Thoracic aorta (tissue), 2 donors: ENCODE measurements at regions not wholly inside any gene's neighbourhood (a gene's known extent, or its start where the extent isn't known, plus 50 kb on each side); places are given as distances from the start of the nearest gene placed in this dataset.

Experiments used
- ATAC-seq: fragments of 150-250 bp; one replicate; pipeline ENCODE4 v1.8.0; 2017; ENCODE audit warnings: low read depth; ENCODE audit not compliant: insufficient number of reproducible peaks, low FRiP score
- DNase-seq: peaks from one replicate; pipeline ENCODE4 v3.0.0-alpha.2; 2020; ENCODE audit warnings: low spot score
- H3K27ac ChIP-seq, 2 donors: fragments of 200-600 bp; sonication (generic); 1 replicate in 1 of 2; 2 replicates in 1 of 2; pipeline ENCODE4 v1.5.1; 2016; ENCODE audit warnings: mild to moderate bottlenecking in 2 of 2, moderate library complexity in 2 of 2
- H3K27me3 ChIP-seq: fragments of 200-600 bp; sonication (generic); replicated peaks from 2 replicates; pipeline ENCODE4 v1.6.0; 2016; ENCODE audit warnings: mild to moderate bottlenecking; ENCODE audit not compliant: insufficient read depth
- H3K36me3 ChIP-seq: fragments of 200-600 bp; sonication (generic); one replicate; pipeline ENCODE4 v1.5.1; 2016
- H3K4me1 ChIP-seq, 2 donors: fragments of 200-600 bp; sonication (generic); 1 replicate in 1 of 2; 2 replicates in 1 of 2; pipeline versions ENCODE4 v1.5.1 to v1.6.0; 2016; ENCODE audit warnings: low read depth in 2 of 2, mild to moderate bottlenecking in 1 of 2; ENCODE audit not compliant: control insufficient read depth in 1 of 2
- H3K4me3 ChIP-seq: fragments of 200-600 bp; sonication (generic); 2 replicates; pipeline ENCODE4 v1.5.1; 2016; ENCODE audit warnings: mild to moderate bottlenecking
- H3K9me3 ChIP-seq: fragments of 200-600 bp; sonication (generic); 2 replicates; pipeline ENCODE4 v1.5.1; 2016
- TF ChIP-seq, protein P1 (sequence below): fragments of 200-600 bp; sonication (generic); IDR thresholded peaks from one replicate; pipeline ENCODE4 v1.5.1; 2019; ENCODE audit warnings: antibody characterized with exemption

DNA sequence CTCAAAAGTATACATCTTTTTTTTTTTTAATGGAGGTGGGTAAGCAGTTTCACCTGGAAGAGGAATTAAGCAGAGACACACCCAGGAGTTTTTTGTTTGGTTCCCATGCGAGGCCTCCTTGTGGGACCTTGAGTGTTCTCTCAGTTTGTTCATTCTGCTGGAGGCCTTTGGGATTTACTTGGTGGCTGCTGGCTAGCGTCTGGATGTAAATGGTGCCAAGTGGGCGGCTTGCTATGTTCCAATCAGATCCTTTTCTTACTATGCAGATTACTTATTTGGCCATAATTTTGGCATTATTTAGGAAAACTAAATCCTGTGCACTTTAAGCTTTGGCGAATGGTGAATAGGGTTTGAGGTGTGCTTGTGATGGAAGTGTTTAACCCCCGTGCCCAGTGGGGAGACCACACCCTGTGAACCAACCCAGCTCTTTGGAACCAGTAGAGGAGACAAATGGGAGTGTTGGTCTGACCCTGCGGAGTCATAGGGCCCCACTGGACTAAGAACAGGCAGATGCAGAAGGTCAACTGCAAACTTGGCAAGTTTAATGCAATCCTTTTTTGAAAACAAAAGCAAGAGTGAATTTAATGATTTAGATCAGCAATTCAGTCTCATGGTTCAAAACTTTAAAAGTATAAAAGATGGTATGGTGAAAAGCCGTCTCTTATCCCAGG lies 79.4 kb downstream of the EBLN2 start:
- no peak for DNase-seq
- Histone ChIP-seq H3K4me1 (no peaks in the 10 kb centered on the region), H3K9me3 (no peaks in the 10 kb centered on the region), H3K27me3 (no peaks in the 10 kb centered on the region), H3K36me3 (no peaks in the 10 kb centered on the region), H3K4me3 (no peak overlapping the region), H3K27ac (no peak overlapping the region)
- no peak for ATAC-seq
- TF ChIP-seq, protein P1, sequence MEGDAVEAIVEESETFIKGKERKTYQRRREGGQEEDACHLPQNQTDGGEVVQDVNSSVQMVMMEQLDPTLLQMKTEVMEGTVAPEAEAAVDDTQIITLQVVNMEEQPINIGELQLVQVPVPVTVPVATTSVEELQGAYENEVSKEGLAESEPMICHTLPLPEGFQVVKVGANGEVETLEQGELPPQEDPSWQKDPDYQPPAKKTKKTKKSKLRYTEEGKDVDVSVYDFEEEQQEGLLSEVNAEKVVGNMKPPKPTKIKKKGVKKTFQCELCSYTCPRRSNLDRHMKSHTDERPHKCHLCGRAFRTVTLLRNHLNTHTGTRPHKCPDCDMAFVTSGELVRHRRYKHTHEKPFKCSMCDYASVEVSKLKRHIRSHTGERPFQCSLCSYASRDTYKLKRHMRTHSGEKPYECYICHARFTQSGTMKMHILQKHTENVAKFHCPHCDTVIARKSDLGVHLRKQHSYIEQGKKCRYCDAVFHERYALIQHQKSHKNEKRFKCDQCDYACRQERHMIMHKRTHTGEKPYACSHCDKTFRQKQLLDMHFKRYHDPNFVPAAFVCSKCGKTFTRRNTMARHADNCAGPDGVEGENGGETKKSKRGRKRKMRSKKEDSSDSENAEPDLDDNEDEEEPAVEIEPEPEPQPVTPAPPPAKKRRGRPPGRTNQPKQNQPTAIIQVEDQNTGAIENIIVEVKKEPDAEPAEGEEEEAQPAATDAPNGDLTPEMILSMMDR = no peak

DNA sequence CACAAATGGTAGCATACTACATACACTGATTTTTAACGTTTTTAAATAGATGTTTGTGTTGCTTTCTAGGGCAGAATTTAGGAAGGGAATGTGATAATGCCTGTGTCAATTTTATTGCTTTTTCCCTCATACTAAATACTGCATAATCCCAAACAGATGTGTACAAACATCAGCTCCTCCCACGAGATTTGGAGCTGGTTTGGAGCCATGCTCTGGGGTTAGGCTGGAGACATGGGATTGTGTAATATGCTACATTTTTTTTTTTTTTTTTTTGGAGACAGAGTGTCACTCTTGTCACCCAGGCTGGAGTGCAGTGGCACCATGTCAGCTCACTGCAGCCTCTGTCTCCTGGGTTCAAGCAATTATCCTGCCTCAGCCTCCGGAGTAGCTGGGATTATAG lies 80.1 kb downstream of the EBLN2 start:
- Histone ChIP-seq H3K36me3 (no peaks in the 10 kb centered on the region), H3K27me3 (no peaks in the 10 kb centered on the region), H3K9me3 (no peaks in the 10 kb centered on the region), H3K4me1 (no peaks in the 10 kb centered on the region), H3K27ac (no peak overlapping the region), H3K4me3 (no peak overlapping the region)
- no peak for DNase-seq
- TF ChIP-seq, protein P1 = no peak
- no peak for ATAC-seq

DNA sequence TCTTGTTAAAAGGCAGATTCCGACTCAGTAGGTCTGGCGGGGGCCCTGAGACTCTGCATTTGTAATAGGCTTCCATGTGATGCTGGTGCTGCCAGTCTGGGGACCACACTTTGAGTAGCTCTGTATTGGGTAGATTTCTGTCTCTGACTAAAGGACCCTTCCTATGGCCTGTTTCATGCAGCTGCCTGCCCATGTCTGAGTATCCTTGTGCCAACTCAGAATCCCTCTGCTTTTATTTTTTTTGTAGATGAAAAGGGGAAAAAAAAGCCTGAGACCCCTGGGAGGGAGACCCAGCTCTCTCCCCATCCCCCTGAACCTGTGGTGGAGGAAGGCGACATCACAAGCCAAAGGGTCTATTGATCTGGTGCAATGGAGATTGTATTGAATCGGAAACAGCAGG lies 81.9 kb downstream of the EBLN2 start:
- TF ChIP-seq, protein P1 = no peak
- Histone ChIP-seq H3K4me1 (peaks cover 9 to 12% of the 10 kb centered on the region in 2 donors), H3K27me3 (no peaks in the 10 kb centered on the region), H3K36me3 (no peaks in the 10 kb centered on the region), H3K4me3 (no peak overlapping the region), H3K27ac (no peak overlapping the region), H3K9me3 (no peaks in the 10 kb centered on the region)
- no peak for DNase-seq
- no peak for ATAC-seq

DNA sequence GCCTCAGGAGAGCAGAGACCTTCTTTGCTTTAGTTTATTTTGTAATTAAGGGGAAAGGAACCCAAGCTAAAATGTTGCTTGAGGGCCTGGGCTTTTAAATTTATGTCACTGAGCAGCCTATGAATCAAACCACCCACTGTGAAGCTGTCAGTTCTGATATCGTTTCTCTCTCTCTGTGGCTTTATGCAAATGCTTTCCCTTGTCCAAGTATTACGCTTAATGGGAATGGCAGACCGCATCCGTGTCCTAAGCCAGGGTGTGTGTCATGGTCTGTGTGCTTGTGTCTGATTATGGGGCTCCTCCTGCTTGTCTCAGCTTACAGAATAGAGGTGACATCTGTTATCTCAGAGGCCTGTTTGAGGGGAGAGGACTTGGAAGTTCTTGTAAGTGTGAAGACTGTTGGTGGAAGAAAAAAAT lies 82.4 kb downstream of the EBLN2 start:
- Histone ChIP-seq H3K36me3 (no peaks in the 10 kb centered on the region), H3K4me3 (no peak overlapping the region), H3K9me3 (no peaks in the 10 kb centered on the region), H3K27ac (no peak overlapping the region), H3K4me1 (peaks cover 9 to 16% of the 10 kb centered on the region in 2 donors), H3K27me3 (no peaks in the 10 kb centered on the region)
- ATAC-seq = no peak
- no peak for DNase-seq
- TF ChIP-seq, protein P1 = no peak

DNA sequence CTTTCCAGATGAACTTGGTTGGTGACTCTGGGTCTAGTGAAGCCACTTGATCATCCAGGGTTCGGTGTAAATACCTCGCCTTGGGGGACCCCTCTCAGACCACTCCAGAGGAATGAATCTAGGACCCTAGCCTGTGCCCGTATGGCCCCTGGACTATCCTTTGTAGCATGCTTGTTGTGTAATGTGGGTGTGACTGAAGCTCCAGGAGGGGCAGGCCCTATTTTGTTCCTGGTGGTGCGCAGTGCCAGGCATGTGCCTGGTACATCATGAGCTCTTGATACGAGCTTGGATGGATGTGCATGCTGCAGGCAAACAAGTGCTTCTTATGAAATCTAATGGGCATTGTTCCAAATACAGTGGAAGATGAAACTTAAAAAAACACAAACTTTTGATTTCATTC lies 82.8 kb downstream of the EBLN2 start:
- TF ChIP-seq, protein P1 = no peak
- ATAC-seq = no peak
- DNase-seq = no peak
- Histone ChIP-seq H3K27ac (no peak overlapping the region), H3K27me3 (no peaks in the 10 kb centered on the region), H3K9me3 (no peaks in the 10 kb centered on the region), H3K4me3 (no peak overlapping the region), H3K36me3 (no peaks in the 10 kb centered on the region), H3K4me1 (peaks cover 9 to 19% of the 10 kb centered on the region in 2 donors)
